BLaER1 treated with 17β-estradiol and CSF1 and Interleukin-3, amounts not matched to agents 10 nM and 100 nM (cell line): ENCODE measurements at regions not wholly inside any gene's neighbourhood (a gene's known extent, or its start where the extent isn't known, plus 50 kb on each side); places are given as distances from the start of the nearest gene placed in this dataset.
"Not testable (repeated sequence)": the region's sequence is repeated elsewhere in the genome, so short reads cannot be mapped to it uniquely, and the experiment has no call there.

Source experiments
- H3K27ac ChIP-seq, 11 experiments: shearing (Covaris generic); formaldehyde crosslinking; 2 replicates each; pipeline ENCODE4 v1.8.1; 2022
- H3K27me3 ChIP-seq, 11 experiments: shearing (Covaris generic); formaldehyde crosslinking; 2 replicates each; pipeline ENCODE4 v1.8.1; 2022
- H3K36me3 ChIP-seq, 11 experiments: shearing (Covaris generic); formaldehyde crosslinking; 2 replicates each; pipeline ENCODE4 v1.8.1; 2022
- H3K4me1 ChIP-seq, 10 experiments: shearing (Covaris generic); formaldehyde crosslinking; 2 replicates each; pipeline ENCODE4 v1.8.1; 2022
- H3K4me2 ChIP-seq, 11 experiments: shearing (Covaris generic); formaldehyde crosslinking; 2 replicates each; pipeline ENCODE4 v1.8.1; 2022
- H3K4me3 ChIP-seq, 10 experiments: shearing (Covaris generic); formaldehyde crosslinking; 2 replicates each; pipeline ENCODE4 v1.8.1; 2022
- H3K9ac ChIP-seq, 11 experiments: shearing (Covaris generic); formaldehyde crosslinking; 2 replicates each; pipeline ENCODE4 v1.8.1; 2022
- H3K9me3 ChIP-seq, 11 experiments: shearing (Covaris generic); formaldehyde crosslinking; replicated peaks in 1 of 11; 2 replicates each; pipeline ENCODE4 v1.8.1; 2022
- H4K20me1 ChIP-seq, 11 experiments: shearing (Covaris generic); formaldehyde crosslinking; 2 replicates each; pipeline ENCODE4 v1.8.1; 2022
- Cebpa-rat ChIP-seq, 11 experiments: shearing (Covaris generic); IDR thresholded peaks; 2 replicates each; pipeline ENCODE4 v1.8.1; 2022

DNA sequence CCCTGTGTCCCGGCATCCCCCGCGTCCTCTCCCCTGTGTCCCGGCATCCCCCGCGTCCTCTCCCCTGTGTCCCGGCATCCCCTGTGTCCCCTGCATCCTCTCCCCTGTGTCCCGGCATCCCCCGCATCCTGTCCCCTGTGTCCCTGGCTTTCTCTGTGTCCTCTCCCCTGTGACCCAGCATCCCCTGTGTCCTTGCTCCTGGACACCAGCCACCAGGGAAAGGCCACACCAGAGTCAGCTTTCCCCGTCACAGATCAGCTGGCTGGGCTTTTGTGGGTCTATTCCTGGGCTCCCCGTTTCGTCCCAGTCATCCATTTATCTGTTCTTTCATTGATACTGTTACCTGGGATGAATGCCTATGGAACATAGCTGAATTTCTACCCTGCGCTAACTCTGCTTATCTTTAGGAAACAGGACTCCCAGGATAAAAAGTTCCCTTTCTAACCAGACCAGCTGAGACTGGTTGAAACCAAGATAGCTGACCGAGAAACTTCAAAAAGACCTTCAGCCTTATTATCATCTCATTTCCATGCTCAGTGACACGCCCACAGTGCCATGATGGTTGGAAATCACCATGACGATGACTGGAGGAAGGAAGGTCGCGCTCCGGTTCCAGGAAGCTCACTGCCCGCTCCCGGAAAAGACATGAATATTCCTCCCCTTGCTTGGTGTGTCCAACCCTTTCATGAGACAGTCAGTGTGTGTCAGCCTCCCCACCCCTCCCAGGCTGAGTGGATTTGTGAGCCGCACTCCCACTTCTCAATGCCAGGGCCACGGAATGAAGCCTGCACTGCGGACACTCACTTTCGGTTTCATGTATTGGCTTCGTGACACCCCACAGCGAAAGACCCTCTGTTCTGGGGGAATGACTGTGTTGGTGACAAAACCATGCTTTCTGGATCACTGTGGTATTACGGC is 276.4 kb upstream of the SFSWAP start:
- H3K27ac ChIP-seq, result no peak overlapping the region
- peaks cover 0 to 9% (median 0%) of the 10 kb centered on the region in 11 experiments; a peak in 1 of 22 replicates for H4K20me1 ChIP-seq
- H3K9ac ChIP-seq, result no peak overlapping the region
- H3K27me3 ChIP-seq, result peaks cover 24 to 37% (median 28%) of the 10 kb centered on the region in 11 experiments
- no peak overlapping the region for H3K4me3 ChIP-seq
- peak overlapping the region in 1 of 11 experiments; percentile 21; a peak in 1 of 22 replicates for H3K4me2 ChIP-seq
- no peak for TF ChIP-seq Cebpa-rat (IDR thresholded peaks at IDR 0.05)
- H3K36me3 ChIP-seq, result no peaks in the 10 kb centered on the region
- H3K4me1 ChIP-seq, result peaks cover 0 to 38% (median 31%) of the 10 kb centered on the region in 10 experiments; a peak in 16 of 20 replicates
- peaks cover 0 to 14% (median 0%) of the 10 kb centered on the region in 11 experiments; a peak in 3 of 22 replicates for H3K9me3 ChIP-seq

- Histone ChIP-seq H3K4me3 (no peak overlapping the region; a peak in 1 of 20 replicates), H3K4me2 (peak overlapping the region in 8 of 11 experiments; percentile 28 to 75 (median 59); a peak in 14 of 22 replicates), H4K20me1 (peaks cover 0 to 9% (median 0%) of the 10 kb centered on the region in 11 experiments; a peak in 1 of 22 replicates), H3K36me3 (no peaks in the 10 kb centered on the region), H3K4me1 (peaks cover 0 to 22% (median 18%) of the 10 kb centered on the region in 10 experiments; a peak in 16 of 20 replicates), H3K9ac (0 out of 22 replicates have a peak overlapping the region, but pooled peaks of 1 of the 11 experiments have one; percentile 4), H3K27ac (no peak overlapping the region), H3K9me3 (no peaks in the 10 kb centered on the region; a peak in 1 of 22 replicates), H3K27me3 (peaks cover 19 to 27% (median 21%) of the 10 kb centered on the region in 11 experiments)
- TF ChIP-seq Cebpa-rat (IDR thresholded peaks at IDR 0.05), result no peak
These were observed 273.8 kb upstream of the SFSWAP start for GRCh38 chr12:131436922-131437705.

GRCh38 chr12:131437706-131438492 is 273.0 kb upstream of the SFSWAP start:
- Histone ChIP-seq H3K36me3 (no peaks in the 10 kb centered on the region), H3K4me3 (no peak overlapping the region), H3K4me2 (peak overlapping the region in 8 of 11 experiments; percentile 28 to 75 (median 59); a peak in 13 of 22 replicates), H3K9me3 (no peaks in the 10 kb centered on the region; a peak in 1 of 22 replicates), H4K20me1 (peaks cover 0 to 9% (median 0%) of the 10 kb centered on the region in 11 experiments; a peak in 1 of 22 replicates), H3K9ac (no peak overlapping the region), H3K4me1 (peaks cover 0 to 15% (median 12%) of the 10 kb centered on the region in 10 experiments; a peak in 14 of 20 replicates), H3K27me3 (peaks cover 11 to 20% (median 13%) of the 10 kb centered on the region in 11 experiments), H3K27ac (no peak overlapping the region)
- TF ChIP-seq Cebpa-rat (IDR thresholded peaks at IDR 0.05), result no peak

- H3K27ac ChIP-seq, H3K9ac ChIP-seq, H3K4me3 ChIP-seq, H3K4me2 ChIP-seq, H4K20me1 ChIP-seq, H3K9me3 ChIP-seq, H3K36me3 ChIP-seq: not testable (repeated sequence)
- Histone ChIP-seq H3K27me3 (peaks cover 9 to 15% (median 10%) of the 10 kb centered on the region in 11 experiments), H3K4me1 (peaks cover 0 to 15% (median 12%) of the 10 kb centered on the region in 10 experiments; a peak in 14 of 20 replicates)
These were observed 272.4 kb upstream of the SFSWAP start for GRCh38 chr12:131438493-131438835.

DNA sequence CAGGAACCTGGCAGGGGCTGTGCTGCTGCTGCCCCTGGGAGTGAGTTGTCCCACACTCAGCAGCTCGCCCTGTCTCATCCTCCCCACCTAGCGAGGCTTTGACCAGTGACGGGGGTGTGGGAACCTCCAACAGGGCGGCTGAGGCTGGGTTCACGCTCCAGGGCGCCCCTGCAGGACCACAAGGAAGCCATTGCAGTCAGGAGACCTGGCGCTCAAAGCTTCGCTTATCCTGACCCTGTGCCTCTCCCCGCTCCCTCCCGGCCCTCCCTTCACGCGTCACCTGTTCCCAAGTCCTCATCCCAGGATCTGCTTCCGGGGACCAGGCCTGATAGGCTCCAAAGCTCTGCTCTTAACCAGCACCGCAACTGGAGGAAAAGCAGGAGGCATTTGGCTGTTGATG is 272.0 kb upstream of the SFSWAP start:
- no peaks in the 10 kb centered on the region; a peak in 1 of 22 replicates for H3K9me3 ChIP-seq

GRCh38 chr12:131439752-131440151 is 271.1 kb upstream of the SFSWAP start:
- H3K4me2 ChIP-seq, H3K36me3 ChIP-seq, H3K4me3 ChIP-seq, H3K9ac ChIP-seq, H4K20me1 ChIP-seq, H3K27ac ChIP-seq, H3K9me3 ChIP-seq, H3K27me3 ChIP-seq: not testable (repeated sequence)
- H3K4me1 ChIP-seq, result peaks cover 0 to 15% (median 12%) of the 10 kb centered on the region in 10 experiments; a peak in 14 of 20 replicates

More for the DNA sequence above, 272.0 kb upstream of the SFSWAP start:
- Histone ChIP-seq H3K4me2 (no peak overlapping the region), H4K20me1 (peaks cover 0 to 9% (median 0%) of the 10 kb centered on the region in 11 experiments; a peak in 1 of 22 replicates), H3K36me3 (no peaks in the 10 kb centered on the region), H3K4me1 (peaks cover 0 to 15% (median 12%) of the 10 kb centered on the region in 10 experiments; a peak in 14 of 20 replicates), H3K9ac (no peak overlapping the region), H3K27ac (no peak overlapping the region), H3K27me3 (peaks cover 9 to 15% (median 10%) of the 10 kb centered on the region in 11 experiments), H3K4me3 (no peak overlapping the region)
- TF ChIP-seq Cebpa-rat (IDR thresholded peaks at IDR 0.05), result no peak

GRCh38 chr12:131440209-131441059 is 270.5 kb upstream of the SFSWAP start:
- H3K9ac ChIP-seq, H3K27me3 ChIP-seq, H3K4me2 ChIP-seq, H3K27ac ChIP-seq, H3K4me3 ChIP-seq, H3K9me3 ChIP-seq, H4K20me1 ChIP-seq, H3K36me3 ChIP-seq: not testable (repeated sequence)
- H3K4me1 ChIP-seq, result peaks cover 0 to 20% (median 13%) of the 10 kb centered on the region in 10 experiments; a peak in 14 of 20 replicates

DNA sequence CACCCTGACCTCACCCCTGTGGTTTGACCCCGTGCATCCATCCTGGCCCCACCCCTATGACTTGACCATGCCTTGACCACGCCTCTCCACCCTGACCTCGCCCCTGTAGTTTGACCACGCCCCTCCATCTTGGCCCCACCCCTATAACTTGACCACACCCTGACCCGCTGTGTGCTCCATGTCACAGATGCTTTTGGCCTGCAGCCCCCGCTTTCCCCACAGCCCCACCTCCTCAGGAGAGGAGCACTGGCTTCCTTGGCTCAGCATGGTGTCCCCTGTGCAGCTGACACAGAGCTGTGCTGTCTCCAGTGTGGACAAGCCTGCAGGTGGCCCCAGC is 269.9 kb upstream of the SFSWAP start:
- H3K4me3 ChIP-seq, result no peak overlapping the region
- no peak for TF ChIP-seq Cebpa-rat (IDR thresholded peaks at IDR 0.05)
- H3K27me3 ChIP-seq, result no peaks in the 10 kb centered on the region
- H3K9ac ChIP-seq, result no peak overlapping the region
- H3K27ac ChIP-seq, result no peak overlapping the region
- peaks cover 0 to 20% (median 13%) of the 10 kb centered on the region in 10 experiments; a peak in 14 of 20 replicates for H3K4me1 ChIP-seq
- H4K20me1 ChIP-seq, result peaks cover 0 to 9% (median 0%) of the 10 kb centered on the region in 11 experiments; a peak in 1 of 22 replicates
- no peak overlapping the region for H3K4me2 ChIP-seq
- H3K36me3 ChIP-seq, result no peaks in the 10 kb centered on the region
- H3K9me3 ChIP-seq, result no peaks in the 10 kb centered on the region
